K562 (cell line): ENCODE measurements at regions not wholly inside any gene's neighbourhood (a gene's known extent, or its start where the extent isn't known, plus 50 kb on each side); places are given as distances from the start of the nearest gene placed in this dataset.

ENCODE experiments used
- REST ChIP-seq, 2 experiments: fragments of 450-650 bp; formaldehyde crosslinking in 1 of 2; IDR thresholded peaks; 2 replicates each; pipeline versions ENCODE4 v1.4.0 to v1.6.1; 2014 to 2020; ENCODE audit warnings: mild to moderate bottlenecking in 2 of 2, borderline replicate concordance in 1 of 2, low read depth in 1 of 2
- SMARCE1 ChIP-seq: fragments of 450-650 bp; IDR thresholded peaks from 2 replicates; pipeline ENCODE4 v1.7.1; 2016; ENCODE audit warnings: mild to moderate bottlenecking
- ZNF75A ChIP-seq: fragments of 450-650 bp; formaldehyde crosslinking; IDR thresholded peaks from 2 replicates; pipeline ENCODE4 v1.4.0; 2020; ENCODE audit warnings: mild to moderate bottlenecking

- TF ChIP-seq REST (IDR thresholded peaks at IDR 0.05; ENCODE audit: borderline replicate concordance) (no peak), REST (CRISPR knock-in tag; IDR thresholded peaks at IDR 0.05; ENCODE audit: low read depth) (no peak), SMARCE1 (no peak), ZNF75A (no peak)
- TF ChIP-seq, all 486 proteins: peak for 0
Observed at GRCh38 chrX:11870789-11871188, 112.8 kb downstream of the MSL3 start (continued).
